Right lobe of liver (tissue), 6 donors: ENCODE measurements at regions not wholly inside any gene's neighbourhood (a gene's known extent, or its start where the extent isn't known, plus 50 kb on each side); places are given as distances from the start of the nearest gene placed in this dataset.

Source experiments
- ATAC-seq, 4 donors: fragments of 200-7000 bp; cut with Tn5 transposase; one replicate each; pipeline ENCODE4 v1.9.1; 2020; ENCODE audit warnings: mild to moderate bottlenecking in 4 of 4, moderate library complexity in 4 of 4
- DNase-seq, 3 donors: peaks; one replicate each; pipeline ENCODE4 v3.0.0-alpha.2; 2020
- H3K27ac ChIP-seq, 3 donors: fragments of 200-600 bp; one replicate each; pipeline ENCODE4 v1.8.0; 2022
- H3K27me3 ChIP-seq, 2 donors: fragments of 200-600 bp; one replicate each; pipeline ENCODE4 v1.8.0; 2022
- H3K36me3 ChIP-seq, 4 donors: fragments of 200-600 bp; sonication (generic) in 1 of 4; one replicate each; pipeline versions ENCODE4 v1.5.1 to v1.8.0; 2017 to 2022; ENCODE audit warnings: control low read depth in 1 of 4
- H3K4me1 ChIP-seq, 4 donors: fragments of 200-600 bp; sonication (generic) in 1 of 4; one replicate each; pipeline versions ENCODE4 v1.5.1 to v1.8.0; 2017 to 2022; ENCODE audit warnings: control low read depth in 1 of 4
- H3K4me3 ChIP-seq, 3 donors: fragments of 200-600 bp; one replicate each; pipeline ENCODE4 v1.8.0; 2022
- H3K9me3 ChIP-seq, 4 donors: fragments of 200-600 bp; sonication (generic) in 1 of 4; one replicate each; pipeline versions ENCODE4 v1.5.1 to v1.8.0; 2017 to 2022; ENCODE audit warnings: control low read depth in 1 of 4
- POLR2A ChIP-seq: fragments of 450-650 bp; IDR thresholded peaks from one replicate; pipeline ENCODE4 v1.6.1; 2017; ENCODE audit warnings: antibody characterized with exemption, mild to moderate bottlenecking
- WGBS: methylation state at CpG from one replicate; pipeline ENCODE4 v1.1.6; 2018; ENCODE audit warnings: low coverage, low lambda C conversion rate; ENCODE audit not compliant: insufficient coverage; ENCODE audit errors: missing lambda C conversion rate; 5-methylcytosine and 5-hydroxymethylcytosine counted together
- intact Hi-C, 2 donors: fragments of 100-400 bp; cut with DNase I; formaldehyde crosslinking; loops; one replicate each; pipeline versions ENCODE4 v1.11.2 to v1.14.1; 2022
- TF ChIP-seq, protein P1 (sequence below), 4 donors: fragments of 200-600 bp in 3 of 4; fragments of 450-650 bp in 1 of 4; IDR thresholded peaks; one replicate each; pipeline versions ENCODE4 v1.5.1 to v1.8.0; 2016 to 2022; ENCODE audit warnings: antibody characterized with exemption in 4 of 4, mild to moderate bottlenecking in 2 of 4
- donor health status: DM: no; HTN: yes; CAD: no.
- donor health status: DM: no; HTN: no; CAD: no.
- donor health status: DM: no; HTN: no; CAD: no.
- donor health status: DM: no; HTN: yes; CAD: no.
- donor health status: DM: no; HTN: yes; CAD: no.

DNA sequence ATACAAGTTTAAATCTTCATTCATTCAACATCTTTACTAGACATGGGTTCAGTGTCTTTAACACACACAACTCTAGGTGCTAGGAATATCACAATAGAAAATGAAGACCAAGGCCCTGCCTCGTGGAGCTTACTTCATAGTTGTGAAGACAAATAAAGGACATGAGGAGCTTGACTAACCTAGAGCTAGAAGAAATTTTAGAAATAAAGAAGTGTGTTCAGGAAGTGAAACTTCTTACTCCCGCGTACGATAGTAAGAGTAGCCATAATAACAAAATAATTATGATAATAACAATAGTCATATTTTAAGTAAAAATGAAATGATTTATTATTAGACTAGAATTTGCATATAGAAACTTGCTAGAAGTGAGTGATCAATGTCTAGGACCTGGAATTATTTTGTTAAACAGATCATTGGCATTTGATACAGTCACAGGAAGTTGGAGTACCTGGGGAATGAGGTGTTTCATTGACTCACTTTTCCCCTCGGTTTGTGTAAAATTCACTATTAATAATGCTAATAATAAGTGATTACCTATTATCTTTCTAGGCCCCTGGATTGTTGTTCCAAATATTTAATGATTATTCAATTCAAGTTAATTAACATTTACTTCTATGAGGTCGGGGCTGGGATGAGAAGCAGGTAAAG lies 331.3 kb downstream of the NSG2 start:
- no peaks in the 10 kb centered on the region for H3K27me3 ChIP-seq
- 74% methylated on average over 6 of the region's 6 CpGs for WGBS
- intact Hi-C loops: no loop called here
- TF ChIP-seq, protein P1, sequence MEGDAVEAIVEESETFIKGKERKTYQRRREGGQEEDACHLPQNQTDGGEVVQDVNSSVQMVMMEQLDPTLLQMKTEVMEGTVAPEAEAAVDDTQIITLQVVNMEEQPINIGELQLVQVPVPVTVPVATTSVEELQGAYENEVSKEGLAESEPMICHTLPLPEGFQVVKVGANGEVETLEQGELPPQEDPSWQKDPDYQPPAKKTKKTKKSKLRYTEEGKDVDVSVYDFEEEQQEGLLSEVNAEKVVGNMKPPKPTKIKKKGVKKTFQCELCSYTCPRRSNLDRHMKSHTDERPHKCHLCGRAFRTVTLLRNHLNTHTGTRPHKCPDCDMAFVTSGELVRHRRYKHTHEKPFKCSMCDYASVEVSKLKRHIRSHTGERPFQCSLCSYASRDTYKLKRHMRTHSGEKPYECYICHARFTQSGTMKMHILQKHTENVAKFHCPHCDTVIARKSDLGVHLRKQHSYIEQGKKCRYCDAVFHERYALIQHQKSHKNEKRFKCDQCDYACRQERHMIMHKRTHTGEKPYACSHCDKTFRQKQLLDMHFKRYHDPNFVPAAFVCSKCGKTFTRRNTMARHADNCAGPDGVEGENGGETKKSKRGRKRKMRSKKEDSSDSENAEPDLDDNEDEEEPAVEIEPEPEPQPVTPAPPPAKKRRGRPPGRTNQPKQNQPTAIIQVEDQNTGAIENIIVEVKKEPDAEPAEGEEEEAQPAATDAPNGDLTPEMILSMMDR (IDR thresholded peaks at IDR 0.05): no peak
- no peak for TF ChIP-seq POLR2A
- no peaks in the 10 kb centered on the region for H3K36me3 ChIP-seq
- no peak overlapping the region for H3K27ac ChIP-seq
- H3K9me3 ChIP-seq: no peaks in the 10 kb centered on the region
- no peaks in the 10 kb centered on the region for H3K4me1 ChIP-seq
- no peak for ATAC-seq
- no peak overlapping the region for H3K4me3 ChIP-seq
- DNase-seq: no peak

DNA sequence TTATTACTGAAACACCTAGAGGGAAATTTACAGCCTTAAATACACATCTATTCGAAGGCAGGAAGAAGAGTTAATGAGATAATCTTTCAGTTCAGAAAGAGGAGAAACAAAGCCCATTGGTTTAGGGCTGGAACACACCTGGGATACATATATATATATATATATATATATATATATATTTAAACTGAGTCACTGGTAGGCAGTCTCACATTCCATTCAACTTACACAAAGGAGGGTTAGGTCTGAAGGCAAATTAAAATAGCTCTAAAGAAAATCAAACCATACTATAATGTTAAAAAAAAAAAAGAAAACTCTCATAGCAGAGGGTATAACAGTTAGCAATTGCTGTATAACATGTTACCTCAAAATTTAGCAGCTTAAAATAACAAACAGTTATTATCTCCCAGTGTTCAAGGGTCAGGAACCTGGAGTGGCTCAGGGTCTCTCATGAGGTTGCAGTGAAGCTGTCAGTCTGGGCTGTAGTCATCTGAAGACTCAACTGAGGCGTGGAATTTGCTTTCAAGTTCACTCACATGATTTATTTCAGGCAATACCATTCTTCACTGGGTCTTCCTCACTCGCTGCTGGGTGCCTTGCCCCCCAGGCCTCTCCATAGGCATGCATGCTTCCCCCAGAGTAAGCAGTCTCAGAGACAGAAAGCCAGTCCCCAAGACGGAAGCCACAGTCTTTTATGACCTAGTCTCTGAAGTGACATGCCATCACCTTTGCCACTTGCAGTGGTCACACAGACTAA lies 332.8 kb downstream of the NSG2 start:
- Histone ChIP-seq H3K9me3 (no peaks in the 10 kb centered on the region), H3K27ac (no peak overlapping the region), H3K4me1 (no peaks in the 10 kb centered on the region), H3K27me3 (no peaks in the 10 kb centered on the region), H3K36me3 (no peaks in the 10 kb centered on the region), H3K4me3 (no peak overlapping the region)
- no peak for TF ChIP-seq POLR2A
- TF ChIP-seq, protein P1 (IDR thresholded peaks at IDR 0.05): no peak
- intact Hi-C loops: no loop called here
- ATAC-seq (no peak), DNase-seq (no peak)
- WGBS: 27% methylated on average over 4 of the region's 4 CpGs

- intact Hi-C loops: no loop called here
- 24% methylated on average over 2 of the region's 2 CpGs for WGBS
- no peaks in the 10 kb centered on the region for H3K36me3 ChIP-seq
- no peaks in the 10 kb centered on the region for H3K9me3 ChIP-seq
- H3K4me3 ChIP-seq: no peak overlapping the region
- DNase-seq (no peak), ATAC-seq (no peak)
- no peak overlapping the region for H3K27ac ChIP-seq
- TF ChIP-seq, protein P1 (IDR thresholded peaks at IDR 0.05): no peak
- TF ChIP-seq POLR2A: no peak
- no peaks in the 10 kb centered on the region for H3K27me3 ChIP-seq
- H3K4me1 ChIP-seq: no peaks in the 10 kb centered on the region
Observed at GRCh38 chr5:174380311-174380710, 334.8 kb downstream of the NSG2 start.

DNA sequence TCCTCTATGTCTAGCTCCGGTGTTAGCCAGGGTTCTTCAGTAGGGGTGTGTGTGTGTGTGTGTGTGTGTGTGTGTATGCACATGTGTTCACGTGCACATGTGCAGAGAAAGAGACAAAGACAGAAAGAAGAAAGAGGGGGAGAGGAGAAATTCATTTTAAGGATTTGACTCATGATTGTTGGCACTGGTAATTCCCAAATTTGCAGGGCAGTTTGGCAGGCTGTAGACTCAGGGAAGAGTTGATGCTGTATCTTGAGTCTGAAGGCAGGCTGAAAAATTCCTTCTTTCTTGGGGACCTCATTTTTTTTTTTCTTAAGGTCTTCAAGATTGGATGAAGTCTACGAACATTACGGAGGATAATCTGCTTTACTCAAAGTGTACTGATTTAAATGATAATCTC lies 335.7 kb downstream of the NSG2 start:
- Histone ChIP-seq H3K27ac (no peak overlapping the region), H3K4me3 (no peak overlapping the region), H3K27me3 (no peaks in the 10 kb centered on the region), H3K36me3 (no peaks in the 10 kb centered on the region), H3K4me1 (no peaks in the 10 kb centered on the region), H3K9me3 (no peaks in the 10 kb centered on the region)
- intact Hi-C loops: no loop called here
- 56% methylated on average over 4 of the region's 4 CpGs for WGBS
- DNase-seq: no peak
- TF ChIP-seq, protein P1 (IDR thresholded peaks at IDR 0.05): no peak
- TF ChIP-seq POLR2A: no peak
- no peak for ATAC-seq
